HepG2 (cell line): ENCODE measurements at regions not wholly inside any gene's neighbourhood (a gene's known extent, or its start where the extent isn't known, plus 50 kb on each side); places are given as distances from the start of the nearest gene placed in this dataset.

ENCODE experiments used
- ATAC-seq: fragments of 200-7000 bp; cut with Tn5 transposase; 3 replicates; pipeline ENCODE4 v1.9.1; 2020; ENCODE audit warnings: mild to moderate bottlenecking, moderate library complexity
- BruUV-seq: library from RNA; stranded (reverse); fragments of 400-500 nt; replicated peaks from 2 replicates; lab custom pipeline; 2021; lab: Mats Ljungman, UMichigan
- CTCF ChIA-PET: fragments of 300-600 bp; formaldehyde crosslinking; extraction: SDS; loops from one replicate; lab custom pipeline; 2021; ENCODE audit warnings: low total read pairs, inconsistent platforms, low intra/inter-chr PET ratio; lab: Yijun Ruan, JAX
- POLR2A ChIA-PET: fragments of 350-600 bp; sonication (Branson Sonifier 250); formaldehyde crosslinking; loops from one replicate; lab custom pipeline; 2020; ENCODE audit warnings: antibody characterized with exemption, inconsistent platforms; lab: Yijun Ruan, JAX
- DNase-seq: peaks from one replicate; pipeline ENCODE4 v3.0.0-alpha.2; 2015; ENCODE audit warnings: low spot score
- FAIRE-seq: peaks from 3 replicates; lab custom pipeline; 2011; peaks lifted over from hg19 to GRCh38; lab: Jason Lieb, UNC
- H2AFZ ChIP-seq: one replicate; pipeline ENCODE4 v1.6.1; 2011; ENCODE audit warnings: low read length, inconsistent platforms
- H3K27ac ChIP-seq: fragments of 300-600 bp; 3 replicates; pipeline ENCODE4 v1.8.0; 2011; ENCODE audit warnings: mixed run types, mild to moderate bottlenecking, mixed read lengths, low read length, inconsistent platforms; ENCODE audit not compliant: insufficient read depth; ENCODE audit errors: extremely low read length
- H3K27me3 ChIP-seq, 2 experiments: fragments of 200-600 bp in 1 of 2; 2 replicates in 1 of 2; 3 replicates in 1 of 2; pipeline versions ENCODE4 v1.6.0 to v1.8.0; 2011; ENCODE audit warnings: low read length in 2 of 2, mild to moderate bottlenecking in 2 of 2, moderate library complexity in 2 of 2, inconsistent platforms in 1 of 2; ENCODE audit not compliant: insufficient read depth in 2 of 2, control insufficient read depth in 1 of 2
- H3K36me3 ChIP-seq, 2 experiments: fragments of 200-600 bp in 1 of 2; replicated peaks in 1 of 2; 2 replicates in 1 of 2; 3 replicates in 1 of 2; pipeline versions ENCODE4 v1.5.1 to v1.8.0; 2011; ENCODE audit warnings: low read length in 2 of 2, inconsistent platforms in 1 of 2; ENCODE audit not compliant: insufficient read depth in 2 of 2, control insufficient read depth in 1 of 2
- H3K4me1 ChIP-seq: 2 replicates; pipeline ENCODE4 v1.5.1; 2012; ENCODE audit warnings: low read length, inconsistent platforms; ENCODE audit not compliant: insufficient read depth
- H3K4me2 ChIP-seq: 2 replicates; pipeline ENCODE4 v1.6.0; 2011; ENCODE audit warnings: low read depth, low read length, inconsistent platforms
- H3K4me3 ChIP-seq, 3 experiments: fragments of 200-600 bp in 1 of 3; sonication (generic), shearing (Covaris generic) in 1 of 3; replicated peaks in 1 of 3; 2 replicates each; pipeline ENCODE4 v1.5.1; 2011 to 2016; ENCODE audit warnings: low read length in 3 of 3, inconsistent platforms in 2 of 3, low read depth in 2 of 3, mild to moderate bottlenecking in 2 of 3, control low read depth in 1 of 3, mixed read lengths in 1 of 3; ENCODE audit not compliant: insufficient read depth in 1 of 3
- H3K79me2 ChIP-seq: one replicate; pipeline ENCODE4 v1.6.1; 2011; ENCODE audit warnings: low read length, inconsistent platforms; ENCODE audit not compliant: insufficient read depth
- H3K9ac ChIP-seq: 2 replicates; pipeline ENCODE4 v1.6.0; 2011; ENCODE audit warnings: mild to moderate bottlenecking, low read depth, low read length, inconsistent platforms; ENCODE audit not compliant: insufficient read depth
- H3K9me3 ChIP-seq: 2 replicates; pipeline ENCODE4 v1.5.1; 2012; ENCODE audit warnings: mild to moderate bottlenecking, low read length
- H4K20me1 ChIP-seq: 2 replicates; pipeline ENCODE4 v1.6.0; 2011; ENCODE audit warnings: inconsistent platforms, mild to moderate bottlenecking, low read length, moderate library complexity; ENCODE audit not compliant: insufficient read depth
- GABPB1 ChIP-seq: IDR thresholded peaks from 2 replicates; pipeline ENCODE4 v1.6.1; 2016; ENCODE audit warnings: mild to moderate bottlenecking, missing genetic modification reagents, moderate library complexity, missing compliant biosample characterization
- NCOA2 ChIP-seq: sonication (generic); formaldehyde crosslinking; IDR thresholded peaks from 2 replicates; pipeline ENCODE4 v1.8.0; 2022; ENCODE audit warnings: inconsistent platforms
- PRDM10 ChIP-seq: sonication (generic); formaldehyde crosslinking; IDR thresholded peaks from 2 replicates; pipeline ENCODE4 v1.4.0; 2020; ENCODE audit warnings: low read depth, missing genetic modification reagents
- RFX1 ChIP-seq: fragments of 450-650 bp; IDR thresholded peaks from 2 replicates; pipeline ENCODE4 v1.6.1; 2017
- TEAD2 ChIP-seq: sonication (generic); formaldehyde crosslinking; IDR thresholded peaks from 2 replicates; pipeline ENCODE4 v1.9.0; 2021; ENCODE audit warnings: missing genetic modification reagents
- ZNF256 ChIP-seq: sonication (generic); formaldehyde crosslinking; conservative IDR thresholded peaks from 2 replicates; pipeline ENCODE4 v1.4.0; 2020; ENCODE audit warnings: missing genetic modification reagents
- ZNF589 ChIP-seq: sonication (generic); formaldehyde crosslinking; conservative IDR thresholded peaks from 2 replicates; pipeline ENCODE4 v1.8.0; 2022; ENCODE audit warnings: mild to moderate bottlenecking, moderate library complexity, missing genetic modification reagents
- WGBS: methylation state at CpG from one replicate; pipeline ENCODE4 v1.1.6; 2017; ENCODE audit warnings: low lambda C conversion rate; 5-methylcytosine and 5-hydroxymethylcytosine counted together
- in situ Hi-C: cut with HindIII; loops from 2 replicates; pipeline ENCODE4 v1.10.0; 2017; ENCODE audit warnings: low pct_unique_long_range_greater_than_20kb; ENCODE audit not compliant: extremely low pct_ligation_motif_present
- intact Hi-C: fragments of 100-400 bp; cut with micrococcal nuclease; formaldehyde crosslinking; loops from one replicate; pipeline ENCODE4 v1.10.0; 2022; ENCODE audit not compliant: unreplicated experiment
- TF ChIP-seq, protein P1 (sequence below): sonication (generic); formaldehyde crosslinking; IDR thresholded peaks from 2 replicates; pipeline ENCODE4 v1.4.0; 2020; ENCODE audit warnings: missing genetic modification reagents, borderline replicate concordance

DNA sequence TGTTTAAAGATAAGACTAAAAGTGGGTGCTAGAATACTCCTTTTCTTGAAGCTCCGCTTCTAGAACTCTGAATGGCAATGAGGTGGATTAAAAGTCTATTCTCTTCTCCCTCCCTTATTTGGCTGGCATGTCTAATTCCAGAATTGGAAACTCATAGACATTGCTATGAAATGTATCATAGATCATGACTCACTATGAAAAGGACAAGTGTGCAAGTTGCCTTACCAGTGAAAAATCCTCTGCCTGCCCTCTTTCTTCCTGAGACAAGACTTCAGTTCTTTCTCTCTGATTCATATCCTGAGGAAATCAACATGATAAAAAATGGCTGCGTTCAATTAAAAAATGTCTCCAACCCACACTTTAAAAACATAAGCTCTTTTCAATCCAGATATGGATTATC, 73.2 kb upstream of the BLID start:
- H3K9me3 ChIP-seq, result no peaks in the 10 kb centered on the region
- FAIRE-seq, result no peak
- TF ChIP-seq TEAD2 (no peak), ZNF589 (CRISPR knock-in tag) (no peak), GABPB1 (CRISPR knock-in tag) (no peak), PRDM10 (CRISPR knock-in tag) (no peak), RFX1 (no peak), ZNF256 (CRISPR knock-in tag) (no peak), NCOA2 (CRISPR knock-in tag) (no peak)
- TF ChIP-seq, protein P1, sequence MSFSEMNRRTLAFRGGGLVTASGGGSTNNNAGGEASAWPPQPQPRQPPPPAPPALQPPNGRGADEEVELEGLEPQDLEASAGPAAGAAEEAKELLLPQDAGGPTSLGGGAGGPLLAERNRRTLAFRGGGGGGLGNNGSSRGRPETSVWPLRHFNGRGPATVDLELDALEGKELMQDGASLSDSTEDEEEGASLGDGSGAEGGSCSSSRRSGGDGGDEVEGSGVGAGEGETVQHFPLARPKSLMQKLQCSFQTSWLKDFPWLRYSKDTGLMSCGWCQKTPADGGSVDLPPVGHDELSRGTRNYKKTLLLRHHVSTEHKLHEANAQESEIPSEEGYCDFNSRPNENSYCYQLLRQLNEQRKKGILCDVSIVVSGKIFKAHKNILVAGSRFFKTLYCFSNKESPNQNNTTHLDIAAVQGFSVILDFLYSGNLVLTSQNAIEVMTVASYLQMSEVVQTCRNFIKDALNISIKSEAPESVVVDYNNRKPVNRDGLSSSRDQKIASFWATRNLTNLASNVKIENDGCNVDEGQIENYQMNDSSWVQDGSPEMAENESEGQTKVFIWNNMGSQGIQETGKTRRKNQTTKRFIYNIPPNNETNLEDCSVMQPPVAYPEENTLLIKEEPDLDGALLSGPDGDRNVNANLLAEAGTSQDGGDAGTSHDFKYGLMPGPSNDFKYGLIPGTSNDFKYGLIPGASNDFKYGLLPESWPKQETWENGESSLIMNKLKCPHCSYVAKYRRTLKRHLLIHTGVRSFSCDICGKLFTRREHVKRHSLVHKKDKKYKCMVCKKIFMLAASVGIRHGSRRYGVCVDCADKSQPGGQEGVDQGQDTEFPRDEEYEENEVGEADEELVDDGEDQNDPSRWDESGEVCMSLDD, result no peak
- no peak overlapping the region for H3K4me3 ChIP-seq
- ChIA-PET CTCF (no interaction called here), POLR2A (no interaction called here)
- no peak for DNase-seq
- no peaks in the 10 kb centered on the region for H3K36me3 ChIP-seq
- no peak for ATAC-seq
- in situ Hi-C loops (no loop called here), intact Hi-C loops (no loop called here)
- no peak overlapping the region for H3K9ac ChIP-seq
- no peak overlapping the region for H3K4me2 ChIP-seq
- H4K20me1 ChIP-seq, result no peaks in the 10 kb centered on the region
- no peaks in the 10 kb centered on the region for H3K4me1 ChIP-seq
- no peaks in the 10 kb centered on the region for H3K79me2 ChIP-seq
- no peak overlapping the region for H2AFZ ChIP-seq
- no TSS peak for BruUV-seq
- no peaks in the 10 kb centered on the region; a peak in 2 of 5 replicates for H3K27me3 ChIP-seq
- WGBS, result 52% methylated on average over 2 of the region's 2 CpGs
- no peak overlapping the region for H3K27ac ChIP-seq
